K562 (cell line): ENCODE measurements at regions not wholly inside any gene's neighbourhood (a gene's known extent, or its start where the extent isn't known, plus 50 kb on each side); places are given as distances from the start of the nearest gene placed in this dataset.

Source experiments
- ATAC-seq: fragments of 200-7000 bp; cut with Tn5 transposase; 3 replicates; pipeline ENCODE4 v1.9.1; 2020; ENCODE audit warnings: moderate library complexity
- BruUV-seq: library from RNA; stranded (reverse); fragments of 400-500 nt; replicated peaks from 2 replicates; lab custom pipeline; 2021; lab: Mats Ljungman, UMichigan
- CTCF ChIA-PET: fragments of 300-600 bp; formaldehyde crosslinking; extraction: SDS; loops from one replicate; lab custom pipeline; 2021; ENCODE audit warnings: low intra/inter-chr PET ratio; lab: Yijun Ruan, JAX
- POLR2A ChIA-PET: fragments of 300-600, 350-650 bp; sonication (Branson Sonifier 250); formaldehyde crosslinking; extraction: SDS; loops from one replicate; lab custom pipeline; 2021; ENCODE audit warnings: antibody characterized with exemption, inconsistent platforms; lab: Yijun Ruan, JAX
- DNase-seq, 4 experiments: peaks; one replicate each; pipeline versions ENCODE4 v3.0.0 to v3.0.0-alpha.2; 2011 to 2018; ENCODE audit warnings: low spot score in 3 of 4, mixed read lengths in 3 of 4; ENCODE audit errors: extremely low read depth in 1 of 4
- FAIRE-seq: peaks from 2 replicates; lab custom pipeline; 2011; peaks lifted over from hg19 to GRCh38; lab: Jason Lieb, UNC
- H2AFZ ChIP-seq: 2 replicates; pipeline ENCODE4 v1.6.0; 2011; ENCODE audit warnings: low read depth, low read length, control low read depth, inconsistent platforms
- H3K27ac ChIP-seq: fragments of 200-600 bp; 3 replicates; pipeline ENCODE4 v1.8.0; 2011; ENCODE audit warnings: low read depth, mild to moderate bottlenecking, control low read depth, inconsistent platforms, low read length, moderate library complexity, mixed read lengths; ENCODE audit errors: extremely low read depth
- H3K27me3 ChIP-seq, 2 experiments: fragments of 300-600 bp in 1 of 2; 2 replicates in 1 of 2; 3 replicates in 1 of 2; pipeline versions ENCODE4 v1.6.0 to v1.8.0; 2011; ENCODE audit warnings: inconsistent platforms in 2 of 2, low read length in 2 of 2, mild to moderate bottlenecking in 1 of 2, mixed read lengths in 1 of 2, moderate library complexity in 1 of 2; ENCODE audit not compliant: control insufficient read depth in 2 of 2, insufficient read depth in 2 of 2
- H3K36me3 ChIP-seq: fragments of 300-600 bp; 3 replicates; pipeline ENCODE4 v1.8.0; 2011; ENCODE audit warnings: mild to moderate bottlenecking, low read length, inconsistent platforms; ENCODE audit not compliant: control insufficient read depth, insufficient read depth
- H3K4me1 ChIP-seq, 2 experiments: fragments of 200-600 bp in 1 of 2; replicated peaks in 1 of 2; 2 replicates in 1 of 2; 3 replicates in 1 of 2; pipeline versions ENCODE4 v1.5.1 to v1.8.0; 2011; ENCODE audit warnings: inconsistent platforms in 2 of 2, low read length in 2 of 2, mild to moderate bottlenecking in 1 of 2, mixed read lengths in 1 of 2, moderate library complexity in 1 of 2; ENCODE audit not compliant: control insufficient read depth in 2 of 2, insufficient read depth in 2 of 2
- H3K4me2 ChIP-seq: 2 replicates; pipeline ENCODE4 v1.6.1; 2011; ENCODE audit warnings: low read length, control low read depth, inconsistent platforms, mixed read lengths; ENCODE audit not compliant: insufficient read depth
- H3K4me3 ChIP-seq: fragments of 200-600 bp; sonication (generic), shearing (Covaris generic); 2 replicates; pipeline ENCODE4 v1.5.1; 2016; ENCODE audit warnings: control low read depth, inconsistent platforms
- H3K79me2 ChIP-seq: fragments of 200-600 bp; 3 replicates; pipeline ENCODE4 v1.8.0; 2011; ENCODE audit warnings: low read length, inconsistent platforms; ENCODE audit not compliant: control insufficient read depth, insufficient read depth
- H3K9ac ChIP-seq, 2 experiments: 2 replicates each; pipeline versions ENCODE4 v1.6.0 to v1.6.1; 2011; ENCODE audit warnings: low read depth in 2 of 2, low read length in 2 of 2, control low read depth in 1 of 2, inconsistent platforms in 1 of 2, mild to moderate bottlenecking in 1 of 2, mixed read lengths in 1 of 2; ENCODE audit not compliant: insufficient read depth in 1 of 2
- H3K9me1 ChIP-seq: one replicate; pipeline ENCODE4 v1.6.0; 2011; ENCODE audit warnings: inconsistent platforms, mild to moderate bottlenecking, low read length, moderate library complexity; ENCODE audit not compliant: control insufficient read depth, insufficient read depth
- H3K9me3 ChIP-seq: replicated peaks from 2 replicates; pipeline ENCODE4 v1.5.1; 2011; ENCODE audit warnings: low read depth, low read length, inconsistent platforms; ENCODE audit not compliant: control insufficient read depth, insufficient read depth
- H4K20me1 ChIP-seq: replicated peaks from 2 replicates; pipeline ENCODE4 v1.6.1; 2011; ENCODE audit warnings: low read length, inconsistent platforms, mixed read lengths; ENCODE audit not compliant: control insufficient read depth, insufficient read depth
- ATF3 ChIP-seq, 2 experiments: fragments of 450-650 bp in 1 of 2; sonication (generic) in 1 of 2; formaldehyde crosslinking in 1 of 2; IDR thresholded peaks in 1 of 2; conservative IDR thresholded peaks in 1 of 2; 2 replicates each; pipeline versions ENCODE4 v1.6.1 to v1.8.1; 2016 to 2023; ENCODE audit warnings: mild to moderate bottlenecking in 2 of 2, moderate library complexity in 2 of 2, inconsistent platforms in 1 of 2, missing genetic modification reagents in 1 of 2
- BACH1 ChIP-seq: fragments of 200-800 bp; sonication (Bioruptor generic); IDR thresholded peaks from 2 replicates; pipeline ENCODE4 v1.6.1; 2016; ENCODE audit warnings: missing genetic modification characterization, missing compliant biosample characterization
- CTCF ChIP-seq, 3 experiments: IDR thresholded peaks in 2 of 3; conservative IDR thresholded peaks in 1 of 3; 2 replicates each; pipeline ENCODE4 v1.5.1; 2011 to 2012; ENCODE audit warnings: low read length in 3 of 3, mild to moderate bottlenecking in 3 of 3, control low read depth in 2 of 3, improper control_type of control experiment in 1 of 3, inconsistent platforms in 1 of 3, low read depth in 1 of 3, mixed read lengths in 1 of 3, moderate library complexity in 1 of 3; ENCODE audit not compliant: insufficient read depth in 2 of 3
- NCOA1 ChIP-seq: fragments of 450-650 bp; IDR thresholded peaks from 2 replicates; pipeline ENCODE4 v1.6.1; 2016; ENCODE audit warnings: low read depth
- NCOA2 ChIP-seq, 2 experiments: fragments of 450-650 bp; IDR thresholded peaks; 2 replicates each; pipeline ENCODE4 v1.6.1; 2018; ENCODE audit warnings: mild to moderate bottlenecking in 2 of 2, moderate library complexity in 1 of 2; ENCODE audit not compliant: partially characterized antibody in 2 of 2
- SMARCA4 ChIP-seq: fragments of 450-650 bp; IDR thresholded peaks from 2 replicates; pipeline ENCODE4 v1.6.1; 2016
- SPI1 ChIP-seq: IDR thresholded peaks from 2 replicates; pipeline ENCODE4 v1.6.1; 2011; ENCODE audit warnings: low read depth, low read length, control low read depth, borderline replicate concordance
- VEZF1 ChIP-seq: fragments of 200-800 bp; sonication (Bioruptor generic); IDR thresholded peaks from 2 replicates; pipeline ENCODE4 v1.6.1; 2017; ENCODE audit warnings: missing genetic modification characterization, missing compliant biosample characterization
- ZBTB1 ChIP-seq: sonication (generic); formaldehyde crosslinking; IDR thresholded peaks from 2 replicates; pipeline ENCODE4 v1.8.1; 2023; ENCODE audit warnings: missing genetic modification reagents, low read depth, mild to moderate bottlenecking, borderline replicate concordance
- WGBS: fragments of 100-300 bp; shearing (Covaris generic); methylation state at CpG from one replicate; pipeline ENCODE4 v1.1.6; 2016; ENCODE audit warnings: low coverage, mixed read lengths; ENCODE audit not compliant: insufficient coverage; ENCODE audit errors: missing lambda C conversion rate; 5-methylcytosine and 5-hydroxymethylcytosine counted together
- in situ Hi-C: fragments of 300-500 bp; cut with MboI; formaldehyde crosslinking; loops from 4 replicates; pipeline ENCODE4 v1.15.0; 2018; ENCODE audit warnings: inconsistent platforms, mixed read lengths
- intact Hi-C: fragments of 100-400 bp; cut with micrococcal nuclease; formaldehyde crosslinking; loops from 2 replicates; pipeline ENCODE4 v1.14.2; 2022

GRCh38 chr16:17001471-17001870 is 469.3 kb downstream of the XYLT1 start (continued):
- no peak for TF ChIP-seq ATF3 (IDR thresholded peaks at IDR 0.05)
- no peak for TF ChIP-seq ATF3 (CRISPR knock-in tag; conservative IDR thresholded peaks at IDR 0.05)
- no peak for TF ChIP-seq BACH1
- no peak for TF ChIP-seq VEZF1 (CRISPR knock-in tag)
- no peak for TF ChIP-seq SMARCA4
- no peak for TF ChIP-seq NCOA1
- TF ChIP-seq ZBTB1 (CRISPR knock-in tag): no peak
- no peak for TF ChIP-seq NCOA2 (IDR thresholded peaks at IDR 0.05; ENCODE audit: partially characterized antibody in 2 of 2)

GRCh38 chr16:17002565-17002964 is 468.2 kb downstream of the XYLT1 start:
- Histone ChIP-seq H3K4me1 (no peaks in the 10 kb centered on the region; a peak in 1 of 5 replicates), H3K9ac (no peak overlapping the region), H3K9me1 (no peaks in the 10 kb centered on the region), H3K4me2 (no peak overlapping the region), H3K79me2 (no peaks in the 10 kb centered on the region), H3K9me3 (no peaks in the 10 kb centered on the region), H3K27ac (no peak overlapping the region), H4K20me1 (no peaks in the 10 kb centered on the region), H2AFZ (no peak overlapping the region), H3K4me3 (no peak overlapping the region), H3K36me3 (no peaks in the 10 kb centered on the region)
- no peak for DNase-seq
- no peak for ATAC-seq
- POLR2A ChIA-PET: interaction anchor here (1.3 kb wide), 1 partner anchor 10 kb away, joined by 7 read pairs; no protein-coding TSS in a partner anchor
- CTCF ChIA-PET: no interaction called here
- in situ Hi-C loops (no loop called here), intact Hi-C loops (no loop called here)
- FAIRE-seq: no peak
- 0% methylated on average over 1 of the region's 1 CpG for WGBS
- no TSS peak for BruUV-seq
- TF ChIP-seq CTCF (IDR thresholded peaks at IDR 0.05 in 2 of 3, conservative IDR thresholded peaks at IDR 0.05 in 1 of 3; ENCODE audit: insufficient read depth in 2 of 3, low read depth in 1 of 3, low read length in 3 of 3): no peak
- TF ChIP-seq SPI1: peak; percentile 43; the same call in 1 of the 2 replicates
- TF ChIP-seq, all 486 proteins: peak for 1
- no peaks in the 10 kb centered on the region for H3K27me3 ChIP-seq
